Eye (tissue), 1 donor: ENCODE measurements at regions not wholly inside any gene's neighbourhood (a gene's known extent, or its start where the extent isn't known, plus 50 kb on each side); places are given as distances from the start of the nearest gene placed in this dataset.
A peak's percentile ranks its signal among the peaks of the same experiment; 100 is the strongest.
"Not testable (repeated sequence)": the region's sequence is repeated elsewhere in the genome, so short reads cannot be mapped to it uniquely, and the experiment has no call there.

Experiments used
- DNase-seq: peaks from one replicate; pipeline ENCODE4 v3.0.0-alpha.2; 2015

- peak; percentile 52 for DNase-seq
These were observed 53.6 kb upstream of the PLGLB1 start for GRCh38 chr2:87075054-87075790.

- peak; percentile 75 for DNase-seq
These were observed 54.2 kb upstream of the PLGLB1 start for GRCh38 chr2:87075791-87076252.

- DNase-seq, result peak; percentile 93
These were observed 54.8 kb upstream of the PLGLB1 start for GRCh38 chr2:87076253-87077123.

GRCh38 chr2:87077124-87077446, 55.4 kb upstream of the PLGLB1 start:
- DNase-seq, result not testable (repeated sequence)

GRCh38 chr2:87081727-87082126, 60.1 kb upstream of the PLGLB1 start:
- not testable (repeated sequence) for DNase-seq

- not testable (repeated sequence) for DNase-seq
These were observed 66.4 kb upstream of the PLGLB1 start for GRCh38 chr2:87088079-87088478.

- DNase-seq, result not testable (repeated sequence)
These were observed 67.8 kb upstream of the PLGLB1 start for GRCh38 chr2:87089401-87089800.

GRCh38 chr2:87093252-87093651, 71.6 kb upstream of the PLGLB1 start:
- not testable (repeated sequence) for DNase-seq

- DNase-seq, result not testable (repeated sequence)
These were observed 72.4 kb upstream of the PLGLB1 start for GRCh38 chr2:87093937-87094529.

GRCh38 chr2:87095804-87096203, 74.2 kb upstream of the PLGLB1 start:
- not testable (repeated sequence) for DNase-seq

GRCh38 chr2:87128761-87129553, 107.3 kb upstream of the PLGLB1 start:
- not testable (repeated sequence) for DNase-seq

- not testable (repeated sequence) for DNase-seq
These were observed 110.9 kb upstream of the PLGLB1 start for GRCh38 chr2:87132577-87132976.

GRCh38 chr2:87151835-87152493, 130.3 kb upstream of the PLGLB1 start:
- DNase-seq, result not testable (repeated sequence)

- not testable (repeated sequence) for DNase-seq
These were observed 152.8 kb upstream of the PLGLB1 start for GRCh38 chr2:87174454-87174853.

- DNase-seq, result not testable (repeated sequence)
These were observed 161.7 kb upstream of the PLGLB1 start for GRCh38 chr2:87183373-87183772.

GRCh38 chr2:87184260-87184659, 162.6 kb upstream of the PLGLB1 start:
- DNase-seq, result not testable (repeated sequence)

GRCh38 chr2:87189214-87189613, 167.6 kb upstream of the PLGLB1 start:
- not testable (repeated sequence) for DNase-seq

- DNase-seq, result not testable (repeated sequence)
These were observed 171.7 kb upstream of the PLGLB1 start for GRCh38 chr2:87193336-87193735.

GRCh38 chr2:87194254-87194999, 172.8 kb upstream of the PLGLB1 start:
- DNase-seq, result not testable (repeated sequence)

- not testable (repeated sequence) for DNase-seq
These were observed 175.2 kb upstream of the PLGLB1 start for GRCh38 chr2:87196720-87197388.

- not testable (repeated sequence) for DNase-seq
These were observed 176.8 kb upstream of the PLGLB1 start for GRCh38 chr2:87198422-87198821.
